B cell (primary cell): ENCODE measurements at regions not wholly inside any gene's neighbourhood (a gene's known extent, or its start where the extent isn't known, plus 50 kb on each side); places are given as distances from the start of the nearest gene placed in this dataset.

Experiments
- EZH2 ChIP-seq: IDR thresholded peaks from 2 replicates; pipeline ENCODE4 v1.6.1; 2012; ENCODE audit warnings: borderline replicate concordance, low read depth, mild to moderate bottlenecking, moderate library complexity, low read length; ENCODE audit not compliant: insufficient read depth, poor library complexity, severe bottlenecking
- TF ChIP-seq, protein P1 (sequence below): fragments of 200-600 bp; IDR thresholded peaks from one replicate; pipeline ENCODE4 v1.8.0; 2022; ENCODE audit warnings: antibody characterized with exemption, mild to moderate bottlenecking

DNA sequence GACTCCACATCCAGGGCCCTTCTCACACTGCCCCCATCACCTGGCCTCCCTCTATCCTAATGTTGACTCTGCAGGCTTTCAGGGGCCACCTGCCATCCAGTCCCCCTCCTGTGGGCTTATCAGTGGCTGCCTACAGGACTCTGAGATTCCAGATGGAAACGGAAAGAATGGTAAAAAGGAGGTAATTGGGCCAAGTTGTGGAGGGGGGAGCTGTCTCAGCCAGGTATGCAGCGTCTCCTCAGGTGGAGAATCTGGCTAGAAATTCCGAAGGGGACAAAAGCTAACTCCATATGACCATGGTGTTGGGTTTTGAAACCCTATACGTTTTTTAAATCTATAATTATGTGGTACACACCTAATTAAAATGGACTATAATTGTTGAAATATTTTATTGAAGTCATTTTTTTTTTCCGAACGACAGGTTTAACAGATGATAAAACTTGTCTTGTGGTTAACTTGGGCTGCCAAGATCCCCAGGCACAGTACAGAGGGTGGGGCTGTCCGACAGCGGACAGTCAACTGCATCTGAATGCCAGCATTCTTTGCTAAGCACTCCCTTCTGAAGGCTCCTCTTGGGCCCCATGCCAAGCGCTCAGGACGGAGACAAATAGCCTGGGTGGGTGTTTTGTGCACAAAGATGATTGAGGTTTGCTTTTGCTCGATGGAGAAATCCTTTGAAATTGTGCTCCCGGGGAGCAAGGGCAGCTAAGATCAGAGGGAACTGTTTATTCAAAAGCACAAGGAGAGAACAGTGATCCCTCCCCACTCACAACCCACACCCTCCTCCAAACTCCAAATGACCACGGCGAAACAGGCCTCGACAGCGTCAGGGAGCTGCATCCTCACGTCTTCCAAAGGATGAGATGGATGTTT lies 365.6 kb downstream of the BCL11B start:
- TF ChIP-seq EZH2, result no peak
- TF ChIP-seq, protein P1, sequence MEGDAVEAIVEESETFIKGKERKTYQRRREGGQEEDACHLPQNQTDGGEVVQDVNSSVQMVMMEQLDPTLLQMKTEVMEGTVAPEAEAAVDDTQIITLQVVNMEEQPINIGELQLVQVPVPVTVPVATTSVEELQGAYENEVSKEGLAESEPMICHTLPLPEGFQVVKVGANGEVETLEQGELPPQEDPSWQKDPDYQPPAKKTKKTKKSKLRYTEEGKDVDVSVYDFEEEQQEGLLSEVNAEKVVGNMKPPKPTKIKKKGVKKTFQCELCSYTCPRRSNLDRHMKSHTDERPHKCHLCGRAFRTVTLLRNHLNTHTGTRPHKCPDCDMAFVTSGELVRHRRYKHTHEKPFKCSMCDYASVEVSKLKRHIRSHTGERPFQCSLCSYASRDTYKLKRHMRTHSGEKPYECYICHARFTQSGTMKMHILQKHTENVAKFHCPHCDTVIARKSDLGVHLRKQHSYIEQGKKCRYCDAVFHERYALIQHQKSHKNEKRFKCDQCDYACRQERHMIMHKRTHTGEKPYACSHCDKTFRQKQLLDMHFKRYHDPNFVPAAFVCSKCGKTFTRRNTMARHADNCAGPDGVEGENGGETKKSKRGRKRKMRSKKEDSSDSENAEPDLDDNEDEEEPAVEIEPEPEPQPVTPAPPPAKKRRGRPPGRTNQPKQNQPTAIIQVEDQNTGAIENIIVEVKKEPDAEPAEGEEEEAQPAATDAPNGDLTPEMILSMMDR, result no peak
